CD4-positive, alpha-beta T cell (primary cell): ENCODE measurements at regions not wholly inside any gene's neighbourhood (a gene's known extent, or its start where the extent isn't known, plus 50 kb on each side); places are given as distances from the start of the nearest gene placed in this dataset.

Experiments
- ATAC-seq: fragments of 200-7000 bp; cut with Tn5 transposase; one replicate; pipeline ENCODE4 v1.10.0; 2022; ENCODE audit warnings: mild to moderate bottlenecking; ENCODE audit not compliant: poor library complexity
- CTCF ChIA-PET: fragments of 350-600 bp; sonication (Branson Sonifier 250); formaldehyde crosslinking; loops from one replicate; lab custom pipeline; 2021; ENCODE audit warnings: antibody characterized with exemption, inconsistent platforms; lab: Charles Lee
- POLR2A ChIA-PET: fragments of 350-600 bp; sonication (Branson Sonifier 250); formaldehyde crosslinking; loops from one replicate; lab custom pipeline; 2021; ENCODE audit warnings: antibody characterized with exemption, inconsistent platforms; lab: Charles Lee
- DNase-seq, 14 experiments: peaks; one replicate each; pipeline ENCODE4 v3.0.0-alpha.2; 2013 to 2020; ENCODE audit warnings: mixed read lengths in 2 of 14
- H3K27ac ChIP-seq, 2 donors: one replicate each; pipeline versions ENCODE4 v1.5.1 to v1.7.0; 2013; ENCODE audit warnings: low read length in 2 of 2, low read depth in 1 of 2, mild to moderate bottlenecking in 1 of 2
- H3K27me3 ChIP-seq, 2 experiments: 1 replicate in 1 of 2; 2 replicates in 1 of 2; pipeline versions ENCODE4 v1.6.1 to v1.7.0; 2013; ENCODE audit warnings: low read length in 2 of 2, control low read depth in 1 of 2, mild to moderate bottlenecking in 1 of 2, moderate library complexity in 1 of 2; ENCODE audit not compliant: insufficient read depth in 2 of 2, control insufficient read depth in 1 of 2
- H3K36me3 ChIP-seq: one replicate; pipeline ENCODE4 v1.6.1; 2013; ENCODE audit warnings: low read length, control low read depth; ENCODE audit not compliant: insufficient read depth
- H3K4me1 ChIP-seq: one replicate; pipeline ENCODE4 v1.6.1; 2013; ENCODE audit warnings: low read length, control low read depth; ENCODE audit not compliant: insufficient read depth
- H3K4me3 ChIP-seq: one replicate; pipeline ENCODE4 v1.5.1; 2013; ENCODE audit warnings: mild to moderate bottlenecking, low read length, moderate library complexity
- H3K9me3 ChIP-seq, 2 experiments: 1 replicate in 1 of 2; 2 replicates in 1 of 2; pipeline versions ENCODE4 v1.6.1 to v1.7.0; 2013; ENCODE audit warnings: low read length in 2 of 2, mild to moderate bottlenecking in 2 of 2, control low read depth in 1 of 2, moderate library complexity in 1 of 2; ENCODE audit not compliant: control insufficient read depth in 1 of 2, insufficient read depth in 1 of 2
- H3K27ac Mint-ChIP-seq: one replicate; pipeline ENCODE4 v1.8.0; 2020; ENCODE audit warnings: mixed read lengths
- H3K27me3 Mint-ChIP-seq: one replicate; pipeline ENCODE4 v1.8.0; 2021; ENCODE audit warnings: mixed read lengths
- H3K36me3 Mint-ChIP-seq: one replicate; pipeline ENCODE4 v1.8.0; 2021; ENCODE audit warnings: low read depth, mixed read lengths
- H3K4me1 Mint-ChIP-seq: one replicate; pipeline ENCODE4 v1.8.0; 2021; ENCODE audit warnings: low read depth, mixed read lengths
- H3K4me3 Mint-ChIP-seq: one replicate; pipeline ENCODE4 v1.8.0; 2020; ENCODE audit warnings: mild to moderate bottlenecking, mixed read lengths
- H3K9me3 Mint-ChIP-seq: one replicate; pipeline ENCODE4 v1.8.0; 2020; ENCODE audit warnings: mixed read lengths
- intact Hi-C, 2 experiments: fragments of 100-400 bp; cut with DNase I in 1 of 2; cut with micrococcal nuclease in 1 of 2; formaldehyde crosslinking; loops; one replicate each; pipeline versions ENCODE4 v1.15.1 to v1.9.0; 2023 to 2025; cut with DNase I, micrococcal nuclease
- TF ChIP-seq, protein P1 (sequence below): fragments of 200-600 bp; IDR thresholded peaks from one replicate; pipeline ENCODE4 v1.8.0; 2022; ENCODE audit warnings: antibody characterized with exemption, mild to moderate bottlenecking

DNA sequence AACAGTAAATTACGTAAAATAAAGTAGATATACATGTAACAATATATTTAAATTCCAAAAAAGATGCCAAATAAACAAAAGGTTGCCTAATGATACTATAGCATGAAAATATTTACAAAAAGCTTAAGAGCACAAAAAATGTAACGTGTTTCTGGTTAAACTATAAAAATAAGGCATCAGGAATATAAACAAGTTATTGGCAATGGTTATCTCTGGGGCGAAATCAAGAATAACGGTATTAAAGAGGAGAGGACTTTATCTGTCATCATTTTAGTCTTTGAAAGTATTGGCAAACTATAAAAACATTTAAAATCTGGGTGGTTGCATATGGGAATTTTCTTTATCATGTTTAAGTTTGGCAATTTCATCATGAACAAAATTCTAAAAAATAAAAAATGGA is 1599.2 kb downstream of the MAT2B start:
- H3K27me3 Mint-ChIP-seq = no peaks in the 10 kb centered on the region
- Histone ChIP-seq H3K9me3 (peaks cover 0 to 5% of the 10 kb centered on the region in 2 experiments), H3K4me1 (no peaks in the 10 kb centered on the region), H3K27me3 (no peaks in the 10 kb centered on the region), H3K4me3 (no peak overlapping the region), H3K27ac (no peak overlapping the region), H3K36me3 (no peaks in the 10 kb centered on the region)
- no peaks in the 10 kb centered on the region for H3K36me3 Mint-ChIP-seq
- H3K4me3 Mint-ChIP-seq = no peak overlapping the region
- no peak overlapping the region for H3K27ac Mint-ChIP-seq
- CTCF ChIA-PET = no interaction called here
- no peaks in the 10 kb centered on the region for H3K4me1 Mint-ChIP-seq
- TF ChIP-seq, protein P1, sequence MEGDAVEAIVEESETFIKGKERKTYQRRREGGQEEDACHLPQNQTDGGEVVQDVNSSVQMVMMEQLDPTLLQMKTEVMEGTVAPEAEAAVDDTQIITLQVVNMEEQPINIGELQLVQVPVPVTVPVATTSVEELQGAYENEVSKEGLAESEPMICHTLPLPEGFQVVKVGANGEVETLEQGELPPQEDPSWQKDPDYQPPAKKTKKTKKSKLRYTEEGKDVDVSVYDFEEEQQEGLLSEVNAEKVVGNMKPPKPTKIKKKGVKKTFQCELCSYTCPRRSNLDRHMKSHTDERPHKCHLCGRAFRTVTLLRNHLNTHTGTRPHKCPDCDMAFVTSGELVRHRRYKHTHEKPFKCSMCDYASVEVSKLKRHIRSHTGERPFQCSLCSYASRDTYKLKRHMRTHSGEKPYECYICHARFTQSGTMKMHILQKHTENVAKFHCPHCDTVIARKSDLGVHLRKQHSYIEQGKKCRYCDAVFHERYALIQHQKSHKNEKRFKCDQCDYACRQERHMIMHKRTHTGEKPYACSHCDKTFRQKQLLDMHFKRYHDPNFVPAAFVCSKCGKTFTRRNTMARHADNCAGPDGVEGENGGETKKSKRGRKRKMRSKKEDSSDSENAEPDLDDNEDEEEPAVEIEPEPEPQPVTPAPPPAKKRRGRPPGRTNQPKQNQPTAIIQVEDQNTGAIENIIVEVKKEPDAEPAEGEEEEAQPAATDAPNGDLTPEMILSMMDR = no peak
- ATAC-seq (no peak), DNase-seq (no peak)
- POLR2A ChIA-PET = no interaction called here
- intact Hi-C loops = no loop called here
- H3K9me3 Mint-ChIP-seq = peaks cover 5% of the 10 kb centered on the region

DNA sequence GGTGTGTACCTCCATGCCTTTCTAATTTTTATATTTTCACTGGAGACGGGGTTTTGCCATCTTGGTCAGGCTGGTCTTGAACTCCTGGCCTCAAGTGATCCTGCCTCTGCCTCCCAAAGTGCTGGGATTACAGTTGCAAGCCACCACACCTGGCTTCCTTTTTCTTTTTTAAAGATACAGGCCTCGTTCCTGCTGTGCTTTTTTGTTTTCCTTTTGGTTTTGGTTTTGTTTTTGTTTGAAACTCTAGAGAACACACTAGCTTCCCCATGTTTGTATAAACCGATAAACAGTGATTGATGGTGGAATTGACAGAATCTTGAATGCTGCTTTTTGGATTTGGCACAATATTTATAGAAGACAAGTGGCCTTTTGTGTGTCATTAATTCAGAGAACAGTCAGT is 1603.4 kb downstream of the MAT2B start:
- Mint-ChIP-seq H3K36me3 (no peaks in the 10 kb centered on the region), H3K4me3 (no peak overlapping the region), H3K4me1 (no peaks in the 10 kb centered on the region), H3K27me3 (no peaks in the 10 kb centered on the region), H3K9me3 (no peaks in the 10 kb centered on the region), H3K27ac (no peak overlapping the region)
- CTCF ChIA-PET = no interaction called here
- DNase-seq (no peak), ATAC-seq (no peak)
- Histone ChIP-seq H3K9me3 (no peaks in the 10 kb centered on the region), H3K27me3 (no peaks in the 10 kb centered on the region), H3K36me3 (no peaks in the 10 kb centered on the region), H3K4me3 (no peak overlapping the region), H3K4me1 (no peaks in the 10 kb centered on the region), H3K27ac (no peak overlapping the region)
- intact Hi-C loops = no loop called here
- POLR2A ChIA-PET = no interaction called here
- TF ChIP-seq, protein P1 = no peak

GRCh38 chr5:165119175-165119574 is 1613.8 kb downstream of the MAT2B start:
- ChIA-PET POLR2A (no interaction called here), CTCF (no interaction called here)
- DNase-seq (no peak), ATAC-seq (no peak)
- H3K27ac Mint-ChIP-seq = no peak overlapping the region
- Histone ChIP-seq H3K27me3 (no peaks in the 10 kb centered on the region), H3K4me3 (no peak overlapping the region), H3K4me1 (no peaks in the 10 kb centered on the region), H3K27ac (no peak overlapping the region), H3K9me3 (peaks cover 0 to 7% of the 10 kb centered on the region in 2 experiments), H3K36me3 (no peaks in the 10 kb centered on the region)
- TF ChIP-seq, protein P1 = no peak
- no peak overlapping the region for H3K4me3 Mint-ChIP-seq
- peaks cover 6% of the 10 kb centered on the region for H3K9me3 Mint-ChIP-seq
- H3K27me3 Mint-ChIP-seq = no peaks in the 10 kb centered on the region
- intact Hi-C loops = no loop called here
- no peaks in the 10 kb centered on the region for H3K4me1 Mint-ChIP-seq
- no peaks in the 10 kb centered on the region for H3K36me3 Mint-ChIP-seq
